ENCODE measurements at regions not wholly inside any gene's neighbourhood (a gene's known extent, or its start where the extent isn't known, plus 50 kb on each side); places are given as distances from the start of the nearest gene placed in this dataset.

DNA sequence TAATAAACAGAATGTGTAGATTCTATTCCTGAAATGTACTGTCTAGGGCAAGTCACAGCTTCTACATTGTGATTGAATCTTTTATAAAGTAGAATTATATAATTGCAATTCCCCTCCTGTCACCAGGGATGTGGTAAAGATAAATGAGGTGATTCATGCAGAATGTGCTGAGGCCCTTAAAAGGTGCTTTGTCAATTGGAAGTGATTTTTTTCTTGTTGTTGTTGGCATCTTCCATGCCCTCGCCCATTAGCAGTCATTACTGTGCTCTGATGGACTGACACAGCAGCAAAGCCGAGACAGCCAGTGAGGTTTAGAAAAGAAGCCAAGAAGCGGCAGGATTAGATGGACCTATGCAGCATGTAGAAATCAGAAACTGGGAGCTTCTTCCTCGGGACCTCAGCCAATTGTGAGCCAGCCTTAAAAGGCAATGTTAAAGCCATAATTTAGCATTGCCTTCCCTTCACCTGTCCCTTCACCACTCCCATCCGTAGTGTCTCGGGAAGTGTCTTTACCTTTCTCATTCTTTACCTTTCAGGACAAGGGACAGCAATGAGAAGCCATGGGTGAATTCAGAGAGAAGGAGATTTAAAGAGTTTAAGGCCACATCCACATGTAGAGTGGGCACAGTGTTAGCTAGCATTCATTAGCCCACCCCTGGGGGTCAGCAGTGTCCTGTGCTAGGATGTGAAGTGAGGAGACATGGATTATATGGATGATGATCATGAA lies 257.8 kb downstream of the PLK2 start:
- TF ChIP-seq, protein P1, sequence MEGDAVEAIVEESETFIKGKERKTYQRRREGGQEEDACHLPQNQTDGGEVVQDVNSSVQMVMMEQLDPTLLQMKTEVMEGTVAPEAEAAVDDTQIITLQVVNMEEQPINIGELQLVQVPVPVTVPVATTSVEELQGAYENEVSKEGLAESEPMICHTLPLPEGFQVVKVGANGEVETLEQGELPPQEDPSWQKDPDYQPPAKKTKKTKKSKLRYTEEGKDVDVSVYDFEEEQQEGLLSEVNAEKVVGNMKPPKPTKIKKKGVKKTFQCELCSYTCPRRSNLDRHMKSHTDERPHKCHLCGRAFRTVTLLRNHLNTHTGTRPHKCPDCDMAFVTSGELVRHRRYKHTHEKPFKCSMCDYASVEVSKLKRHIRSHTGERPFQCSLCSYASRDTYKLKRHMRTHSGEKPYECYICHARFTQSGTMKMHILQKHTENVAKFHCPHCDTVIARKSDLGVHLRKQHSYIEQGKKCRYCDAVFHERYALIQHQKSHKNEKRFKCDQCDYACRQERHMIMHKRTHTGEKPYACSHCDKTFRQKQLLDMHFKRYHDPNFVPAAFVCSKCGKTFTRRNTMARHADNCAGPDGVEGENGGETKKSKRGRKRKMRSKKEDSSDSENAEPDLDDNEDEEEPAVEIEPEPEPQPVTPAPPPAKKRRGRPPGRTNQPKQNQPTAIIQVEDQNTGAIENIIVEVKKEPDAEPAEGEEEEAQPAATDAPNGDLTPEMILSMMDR (IDR thresholded peaks at IDR 0.05) = no peak
- no peak for TF ChIP-seq POLR2A (IDR thresholded peaks at IDR 0.05)

Measured in lower leg skin (tissue), 3 donors.